GM19395 (cell line): ENCODE measurements at regions not wholly inside any gene's neighbourhood (a gene's known extent, or its start where the extent isn't known, plus 50 kb on each side); places are given as distances from the start of the nearest gene placed in this dataset.

ENCODE experiments used
- ATAC-seq: cut with Tn5 transposase; IDR thresholded peaks from one replicate; pipeline ENCODE4 v1.9.1; 2021; ENCODE audit warnings: mild to moderate bottlenecking, moderate library complexity; ENCODE audit not compliant: unreplicated experiment

GRCh38 chr4:16278178-16278577 is 51.9 kb upstream of the TAPT1 start:
- no peak for ATAC-seq
